ENCODE measurements at regions not wholly inside any gene's neighbourhood (a gene's known extent, or its start where the extent isn't known, plus 50 kb on each side); places are given as distances from the start of the nearest gene placed in this dataset.
"Not testable (repeated sequence)": the region's sequence is repeated elsewhere in the genome, so short reads cannot be mapped to it uniquely, and the experiment has no call there.

- no peak for DNase-seq
- in situ Hi-C loops (cut with MboI; ENCODE audit: low pct_unique_long_range_greater_than_20kb, low sequenced_read_pairs), result no loop called here
These were observed 280.6 kb upstream of the KITLG start for GRCh38 chr12:88860851-88861250.

GRCh38 chr12:88856201-88856600, 275.9 kb upstream of the KITLG start:
- no peak for DNase-seq
- in situ Hi-C loops (cut with MboI; ENCODE audit: low pct_unique_long_range_greater_than_20kb, low sequenced_read_pairs), result no loop called here

GRCh38 chr12:88855301-88855700, 275.0 kb upstream of the KITLG start:
- in situ Hi-C loops (cut with MboI; ENCODE audit: low pct_unique_long_range_greater_than_20kb, low sequenced_read_pairs), result no loop called here

GRCh38 chr12:88854260-88854659, 274.0 kb upstream of the KITLG start:
- no peak for DNase-seq
- in situ Hi-C loops (cut with MboI; ENCODE audit: low pct_unique_long_range_greater_than_20kb, low sequenced_read_pairs), result no loop called here

More at GRCh38 chr12:88855301-88855700, 275.0 kb upstream of the KITLG start:
- DNase-seq, result no peak

GRCh38 chr12:88847246-88847645, 267.0 kb upstream of the KITLG start:
- DNase-seq; in situ Hi-C loops (cut with MboI; ENCODE audit: low pct_unique_long_range_greater_than_20kb, low sequenced_read_pairs): not testable (repeated sequence)

GRCh38 chr12:88844426-88844825, 264.2 kb upstream of the KITLG start:
- in situ Hi-C loops (cut with MboI; ENCODE audit: low pct_unique_long_range_greater_than_20kb, low sequenced_read_pairs), result no loop called here
- DNase-seq, result no peak

GRCh38 chr12:88842314-88842713, 262.0 kb upstream of the KITLG start:
- DNase-seq, result no peak
- in situ Hi-C loops (cut with MboI; ENCODE audit: low pct_unique_long_range_greater_than_20kb, low sequenced_read_pairs), result no loop called here

- in situ Hi-C loops (cut with MboI; ENCODE audit: low pct_unique_long_range_greater_than_20kb, low sequenced_read_pairs), result no loop called here
- no peak for DNase-seq
These were observed 259.2 kb upstream of the KITLG start for GRCh38 chr12:88839486-88839885.

GRCh38 chr12:88836156-88836555, 255.9 kb upstream of the KITLG start:
- in situ Hi-C loops (cut with MboI; ENCODE audit: low pct_unique_long_range_greater_than_20kb, low sequenced_read_pairs), result no loop called here
- no peak for DNase-seq

GRCh38 chr12:88834226-88834625, 254.0 kb upstream of the KITLG start:
- DNase-seq, result no peak
- in situ Hi-C loops (cut with MboI; ENCODE audit: low pct_unique_long_range_greater_than_20kb, low sequenced_read_pairs), result no loop called here

- no peak for DNase-seq
- in situ Hi-C loops (cut with MboI; ENCODE audit: low pct_unique_long_range_greater_than_20kb, low sequenced_read_pairs), result no loop called here
These were observed 253.4 kb upstream of the KITLG start for GRCh38 chr12:88833641-88834116.

- in situ Hi-C loops (cut with MboI; ENCODE audit: low pct_unique_long_range_greater_than_20kb, low sequenced_read_pairs), result not testable (repeated sequence)
- DNase-seq, result peak; percentile 51
These were observed 248.3 kb upstream of the KITLG start for GRCh38 chr12:88828537-88828936.

GRCh38 chr12:88820012-88820411, 239.7 kb upstream of the KITLG start:
- in situ Hi-C loops (cut with MboI; ENCODE audit: low pct_unique_long_range_greater_than_20kb, low sequenced_read_pairs), result no loop called here
- DNase-seq, result no peak

GRCh38 chr12:88816201-88816600, 235.9 kb upstream of the KITLG start:
- DNase-seq, result peak; percentile 78
- in situ Hi-C loops (cut with MboI; ENCODE audit: low pct_unique_long_range_greater_than_20kb, low sequenced_read_pairs), result no loop called here

GRCh38 chr12:88814779-88815178, 234.5 kb upstream of the KITLG start:
- in situ Hi-C loops (cut with MboI; ENCODE audit: low pct_unique_long_range_greater_than_20kb, low sequenced_read_pairs), result no loop called here
- no peak for DNase-seq

- no peak for DNase-seq
- in situ Hi-C loops (cut with MboI; ENCODE audit: low pct_unique_long_range_greater_than_20kb, low sequenced_read_pairs), result no loop called here
These were observed 232.3 kb upstream of the KITLG start for GRCh38 chr12:88812610-88813009.

GRCh38 chr12:88810806-88811205, 230.5 kb upstream of the KITLG start:
- in situ Hi-C loops (cut with MboI; ENCODE audit: low pct_unique_long_range_greater_than_20kb, low sequenced_read_pairs), result no loop called here
- no peak for DNase-seq

GRCh38 chr12:88809841-88810240, 229.6 kb upstream of the KITLG start:
- DNase-seq, result peak; percentile 43
- in situ Hi-C loops (cut with MboI; ENCODE audit: low pct_unique_long_range_greater_than_20kb, low sequenced_read_pairs), result not testable (repeated sequence)

GRCh38 chr12:88805692-88806091, 225.4 kb upstream of the KITLG start:
- in situ Hi-C loops (cut with MboI; ENCODE audit: low pct_unique_long_range_greater_than_20kb, low sequenced_read_pairs), result no loop called here
- DNase-seq, result peak; percentile 86

- no peak for DNase-seq
- in situ Hi-C loops (cut with MboI; ENCODE audit: low pct_unique_long_range_greater_than_20kb, low sequenced_read_pairs), result no loop called here
These were observed 225.0 kb upstream of the KITLG start for GRCh38 chr12:88805286-88805685.

GRCh38 chr12:88802096-88802706, 221.9 kb upstream of the KITLG start:
- in situ Hi-C loops (cut with MboI; ENCODE audit: low pct_unique_long_range_greater_than_20kb, low sequenced_read_pairs), result no loop called here
- DNase-seq, result peak; percentile 64
